HG03097 (cell line): ENCODE measurements at regions not wholly inside any gene's neighbourhood (a gene's known extent, or its start where the extent isn't known, plus 50 kb on each side); places are given as distances from the start of the nearest gene placed in this dataset.
"Not testable (repeated sequence)": the region's sequence is repeated elsewhere in the genome, so short reads cannot be mapped to it uniquely, and the experiment has no call there.

ENCODE experiments used
- ATAC-seq: cut with Tn5 transposase; IDR thresholded peaks from one replicate; pipeline ENCODE4 v1.9.1; 2021; ENCODE audit not compliant: unreplicated experiment, low FRiP score

GRCh38 chr16:66250686-66251431 is 115.6 kb upstream of the CDH5 start:
- ATAC-seq, result no peak

GRCh38 chr16:66247516-66248481 is 118.7 kb upstream of the CDH5 start:
- ATAC-seq, result no peak

GRCh38 chr16:66245868-66246267 is 120.6 kb upstream of the CDH5 start:
- ATAC-seq, result no peak

- ATAC-seq, result no peak
These were observed 121.4 kb upstream of the CDH5 start for GRCh38 chr16:66245072-66245471.

- no peak for ATAC-seq
These were observed 123.8 kb upstream of the CDH5 start for GRCh38 chr16:66242672-66243071.

- ATAC-seq, result not testable (repeated sequence)
These were observed 124.3 kb upstream of the CDH5 start for GRCh38 chr16:66242206-66242605.

GRCh38 chr16:66240631-66241395 is 125.7 kb upstream of the CDH5 start:
- ATAC-seq, result no peak

GRCh38 chr16:66240088-66240487 is 126.4 kb upstream of the CDH5 start:
- ATAC-seq, result no peak

GRCh38 chr16:66238696-66239095 is 127.8 kb upstream of the CDH5 start:
- no peak for ATAC-seq

GRCh38 chr16:66236301-66236700 is 130.2 kb upstream of the CDH5 start:
- no peak for ATAC-seq

- ATAC-seq, result no peak
These were observed 134.9 kb upstream of the CDH5 start for GRCh38 chr16:66231452-66232160.

- no peak for ATAC-seq
These were observed 136.8 kb upstream of the CDH5 start for GRCh38 chr16:66229651-66230050.

GRCh38 chr16:66228792-66229191 is 137.7 kb upstream of the CDH5 start:
- no peak for ATAC-seq

- no peak for ATAC-seq
These were observed 138.5 kb upstream of the CDH5 start for GRCh38 chr16:66227766-66228530.

GRCh38 chr16:66226762-66227161 is 139.7 kb upstream of the CDH5 start:
- no peak for ATAC-seq

- no peak for ATAC-seq
These were observed 140.8 kb upstream of the CDH5 start for GRCh38 chr16:66225696-66226095.

- no peak for ATAC-seq
These were observed 141.9 kb upstream of the CDH5 start for GRCh38 chr16:66224626-66225025.

GRCh38 chr16:66224186-66224585 is 142.3 kb upstream of the CDH5 start:
- ATAC-seq, result no peak

GRCh38 chr16:66223176-66223780 is 143.2 kb upstream of the CDH5 start:
- no peak for ATAC-seq
